ENCODE measurements at regions not wholly inside any gene's neighbourhood (a gene's known extent, or its start where the extent isn't known, plus 50 kb on each side); places are given as distances from the start of the nearest gene placed in this dataset.

GRCh38 chr5:14090755-14091154 lies 52.4 kb upstream of the TRIO start:
- DNase-seq: no peak

GRCh38 chr5:14090290-14090689 lies 52.9 kb upstream of the TRIO start:
- no peak for DNase-seq

- DNase-seq: no peak
These were observed 53.9 kb upstream of the TRIO start for GRCh38 chr5:14089198-14089597.

- no peak for DNase-seq
These were observed 56.9 kb upstream of the TRIO start for GRCh38 chr5:14086261-14086660.

GRCh38 chr5:14082973-14083372 lies 60.2 kb upstream of the TRIO start:
- no peak for DNase-seq

GRCh38 chr5:14082523-14082922 lies 60.6 kb upstream of the TRIO start:
- no peak for DNase-seq

GRCh38 chr5:14081791-14082190 lies 61.4 kb upstream of the TRIO start:
- DNase-seq: no peak

GRCh38 chr5:14078716-14079115 lies 64.4 kb upstream of the TRIO start:
- DNase-seq: no peak

- no peak for DNase-seq
These were observed 65.6 kb upstream of the TRIO start for GRCh38 chr5:14077501-14077900.

GRCh38 chr5:14076561-14076960 lies 66.6 kb upstream of the TRIO start:
- DNase-seq: no peak

GRCh38 chr5:14075937-14076336 lies 67.2 kb upstream of the TRIO start:
- DNase-seq: no peak

GRCh38 chr5:14071433-14071832 lies 71.7 kb upstream of the TRIO start:
- DNase-seq: no peak

- DNase-seq: no peak
These were observed 74.1 kb upstream of the TRIO start for GRCh38 chr5:14069021-14069420.

GRCh38 chr5:14068136-14068535 lies 75.0 kb upstream of the TRIO start:
- no peak for DNase-seq

GRCh38 chr5:14066326-14066725 lies 76.8 kb upstream of the TRIO start:
- no peak for DNase-seq

GRCh38 chr5:14064841-14065240 lies 78.3 kb upstream of the TRIO start:
- DNase-seq: no peak

GRCh38 chr5:14063691-14064090 lies 79.5 kb upstream of the TRIO start:
- no peak for DNase-seq

- no peak for DNase-seq
These were observed 80.0 kb upstream of the TRIO start for GRCh38 chr5:14063138-14063537.

- DNase-seq: no peak
These were observed 81.0 kb upstream of the TRIO start for GRCh38 chr5:14062178-14062577.

- no peak for DNase-seq
These were observed 82.0 kb upstream of the TRIO start for GRCh38 chr5:14061106-14061505.

GRCh38 chr5:14060218-14060617 lies 82.9 kb upstream of the TRIO start:
- no peak for DNase-seq

GRCh38 chr5:14059810-14060209 lies 83.3 kb upstream of the TRIO start:
- DNase-seq: no peak

GRCh38 chr5:14057289-14057688 lies 85.9 kb upstream of the TRIO start:
- no peak for DNase-seq

- DNase-seq: no peak
These were observed 87.1 kb upstream of the TRIO start for GRCh38 chr5:14056039-14056438.

GRCh38 chr5:14054965-14055963 lies 87.9 kb upstream of the TRIO start:
- no peak for DNase-seq

Data from NCI-H187 treated with DMSO at 0.1 percent for 48 hours (cell line).